H9 (cell line): ENCODE measurements at regions not wholly inside any gene's neighbourhood (a gene's known extent, or its start where the extent isn't known, plus 50 kb on each side); places are given as distances from the start of the nearest gene placed in this dataset.

Experiments
- DNase-seq: peaks from one replicate; pipeline ENCODE4 v3.0.0-alpha.2; 2017
- H2AFZ ChIP-seq: one replicate; pipeline ENCODE4 v1.6.1; 2013; ENCODE audit warnings: mild to moderate bottlenecking, low read length, control low read depth, moderate library complexity
- H2AK5ac ChIP-seq: 2 replicates; pipeline ENCODE4 v1.6.1; 2013; ENCODE audit warnings: low read length, control low read depth, mixed read lengths; ENCODE audit not compliant: insufficient read length
- H2BK120ac ChIP-seq: one replicate; pipeline ENCODE4 v1.6.1; 2013; ENCODE audit warnings: low read depth, mild to moderate bottlenecking, low read length, control low read depth, inconsistent platforms; ENCODE audit not compliant: poor library complexity, severe bottlenecking
- H2BK12ac ChIP-seq: 2 replicates; pipeline ENCODE4 v1.6.1; 2013; ENCODE audit warnings: low read length, control low read depth, mixed read lengths, low read depth; ENCODE audit not compliant: insufficient read length
- H2BK15ac ChIP-seq: 2 replicates; pipeline ENCODE4 v1.6.1; 2013; ENCODE audit warnings: low read depth, low read length, control low read depth
- H2BK20ac ChIP-seq: one replicate; pipeline ENCODE4 v1.6.1; 2013; ENCODE audit warnings: low read depth, mild to moderate bottlenecking, low read length, control low read depth, inconsistent platforms; ENCODE audit not compliant: poor library complexity, severe bottlenecking
- H2BK5ac ChIP-seq: 2 replicates; pipeline ENCODE4 v1.6.1; 2013; ENCODE audit warnings: low read length, control low read depth, mixed read lengths; ENCODE audit not compliant: insufficient read length
- H3K14ac ChIP-seq: 2 replicates; pipeline ENCODE4 v1.6.1; 2013; ENCODE audit warnings: low read length, control low read depth; ENCODE audit not compliant: insufficient read depth
- H3K18ac ChIP-seq: 2 replicates; pipeline ENCODE4 v1.6.1; 2013; ENCODE audit warnings: low read depth, mild to moderate bottlenecking, mixed read lengths, low read length, control low read depth; ENCODE audit not compliant: insufficient read length
- H3K23ac ChIP-seq: 2 replicates; pipeline ENCODE4 v1.6.1; 2013; ENCODE audit warnings: low read length, control low read depth, mixed read lengths, low read depth; ENCODE audit not compliant: insufficient read length
- H3K23me2 ChIP-seq: 2 replicates; pipeline ENCODE4 v1.6.1; 2013; ENCODE audit warnings: low read depth, mild to moderate bottlenecking, mixed read lengths, low read length, control low read depth; ENCODE audit not compliant: insufficient read length, poor library complexity, severe bottlenecking
- H3K27ac ChIP-seq: 2 replicates; pipeline ENCODE4 v1.5.1; 2013; ENCODE audit warnings: low read length, control low read depth, mixed read lengths, low read depth; ENCODE audit not compliant: insufficient read length
- H3K27me3 ChIP-seq: 2 replicates; pipeline ENCODE4 v1.6.1; 2013; ENCODE audit warnings: low read length, control low read depth, inconsistent platforms; ENCODE audit not compliant: insufficient read depth
- H3K4ac ChIP-seq: 2 replicates; pipeline ENCODE4 v1.6.1; 2013; ENCODE audit warnings: low read depth, mild to moderate bottlenecking, control low read depth, inconsistent platforms, low read length, moderate library complexity
- H3K4me1 ChIP-seq: 2 replicates; pipeline ENCODE4 v1.6.1; 2013; ENCODE audit warnings: low read length, control low read depth, inconsistent platforms; ENCODE audit not compliant: insufficient read depth
- H3K4me2 ChIP-seq: 2 replicates; pipeline ENCODE4 v1.6.1; 2013; ENCODE audit warnings: low read length, control low read depth, mixed read lengths; ENCODE audit not compliant: insufficient read length, insufficient read depth
- H3K56ac ChIP-seq: 2 replicates; pipeline ENCODE4 v1.6.1; 2013; ENCODE audit warnings: low read depth, mild to moderate bottlenecking, mixed read lengths, low read length, control low read depth; ENCODE audit not compliant: insufficient read length
- H3K79me1 ChIP-seq: 2 replicates; pipeline ENCODE4 v1.6.1; 2013; ENCODE audit warnings: low read depth, mild to moderate bottlenecking, moderate library complexity, low read length, control low read depth, inconsistent platforms; ENCODE audit not compliant: insufficient read depth, poor library complexity, severe bottlenecking
- H3K79me2 ChIP-seq: 2 replicates; pipeline ENCODE4 v1.6.1; 2013; ENCODE audit warnings: low read length, control low read depth, inconsistent platforms; ENCODE audit not compliant: insufficient read depth
- H3K9ac ChIP-seq: 2 replicates; pipeline ENCODE4 v1.6.1; 2013; ENCODE audit warnings: low read length, control low read depth, mixed read lengths; ENCODE audit not compliant: insufficient read length; ENCODE audit errors: extremely low read depth
- H3K9me3 ChIP-seq: one replicate; pipeline ENCODE4 v1.6.1; 2013; ENCODE audit warnings: low read depth, low read length, inconsistent platforms; ENCODE audit not compliant: control insufficient read depth
- H3T11ph ChIP-seq: one replicate; pipeline ENCODE4 v1.6.1; 2013; ENCODE audit warnings: mild to moderate bottlenecking, low read length, control low read depth, inconsistent platforms
- H4K20me1 ChIP-seq: one replicate; pipeline ENCODE4 v1.6.1; 2013; ENCODE audit not compliant: control insufficient read depth, insufficient read length, insufficient read depth
- H4K5ac ChIP-seq: 2 replicates; pipeline ENCODE4 v1.6.1; 2013; ENCODE audit warnings: low read depth, mild to moderate bottlenecking, mixed read lengths, low read length, control low read depth; ENCODE audit not compliant: insufficient read length
- H4K8ac ChIP-seq: replicated peaks from 2 replicates; pipeline ENCODE4 v1.6.1; 2013; ENCODE audit warnings: low read length, control low read depth, mixed read lengths, low read depth; ENCODE audit not compliant: insufficient read length
- H4K91ac ChIP-seq: 2 replicates; pipeline ENCODE4 v1.6.1; 2013; ENCODE audit warnings: low read depth, mild to moderate bottlenecking, moderate library complexity, mixed read lengths, low read length, control low read depth; ENCODE audit not compliant: insufficient read length
- H3K27ac Mint-ChIP-seq, 3 experiments: 2 replicates in 2 of 3; 3 replicates in 1 of 3; pipeline ENCODE4 v1.8.0; 2020 to 2021; ENCODE audit warnings: mixed read lengths in 3 of 3, mild to moderate bottlenecking in 1 of 3, moderate library complexity in 1 of 3
- H3K27me3 Mint-ChIP-seq: 2 replicates; pipeline ENCODE4 v1.8.0; 2021; ENCODE audit warnings: low read depth, mild to moderate bottlenecking, moderate library complexity, mixed read lengths
- H3K36me3 Mint-ChIP-seq, 3 experiments: 2 replicates in 2 of 3; 3 replicates in 1 of 3; pipeline ENCODE4 v1.8.0; 2020 to 2021; ENCODE audit warnings: low read depth in 3 of 3, mixed read lengths in 3 of 3; ENCODE audit not compliant: insufficient read depth in 1 of 3
- H3K4me1 Mint-ChIP-seq, 2 experiments: 2 replicates each; pipeline ENCODE4 v1.8.0; 2020; ENCODE audit warnings: mixed read lengths in 2 of 2
- H3K4me3 Mint-ChIP-seq, 2 experiments: 2 replicates in 1 of 2; 3 replicates in 1 of 2; pipeline ENCODE4 v1.8.0; 2020 to 2021; ENCODE audit warnings: mild to moderate bottlenecking in 2 of 2, mixed read lengths in 2 of 2, moderate library complexity in 1 of 2
- H3K9me3 Mint-ChIP-seq, 2 experiments: 2 replicates in 1 of 2; 3 replicates in 1 of 2; pipeline ENCODE4 v1.8.0; 2020; ENCODE audit warnings: mild to moderate bottlenecking in 2 of 2, mixed read lengths in 2 of 2, moderate library complexity in 1 of 2
- CTCF ChIP-seq: fragments of 200-600 bp; sonication (generic); conservative IDR thresholded peaks from 3 replicates; pipeline ENCODE4 v1.8.0; 2021; ENCODE audit warnings: antibody characterized with exemption, mild to moderate bottlenecking
- WGBS: extraction: QIAGEN DNeasy Blood & Tissue Kit; methylation state at CpG from one replicate; pipeline ENCODE4 v1.1.7; 2013; ENCODE audit warnings: missing lambda C conversion rate, low lambda C conversion rate, mixed read lengths; ENCODE audit not compliant: insufficient read length; ENCODE audit errors: extremely low coverage; 5-methylcytosine and 5-hydroxymethylcytosine counted together

- no peaks in the 10 kb centered on the region for H3K9me3 ChIP-seq
- no peak overlapping the region for H4K91ac ChIP-seq
- no peak overlapping the region for H4K5ac ChIP-seq
- no peaks in the 10 kb centered on the region for H3K79me1 ChIP-seq
- H3K4ac ChIP-seq, result no peak overlapping the region
- Mint-ChIP-seq H3K27me3 (no peaks in the 10 kb centered on the region), H3K4me3 (no peak overlapping the region), H3K27ac (no peak overlapping the region), H3K9me3 (no peaks in the 10 kb centered on the region), H3K36me3 (no peaks in the 10 kb centered on the region), H3K4me1 (peaks cover 4 to 5% of the 10 kb centered on the region in 2 experiments)
- no peak for TF ChIP-seq CTCF
- WGBS, result no CpG with 5 or more reads among the region's 1 CpG
- no peaks in the 10 kb centered on the region for H3K4me1 ChIP-seq
- no peak for DNase-seq
- no peak overlapping the region for H3K23ac ChIP-seq
- no peak overlapping the region for H3K27ac ChIP-seq
- no peak overlapping the region for H3K14ac ChIP-seq
- H2AFZ ChIP-seq, result no peak overlapping the region
- H3K4me2 ChIP-seq, result no peak overlapping the region
- no peak overlapping the region for H4K8ac ChIP-seq
- H2BK12ac ChIP-seq, result no peak overlapping the region
- no peak overlapping the region for H3K56ac ChIP-seq
- no peak overlapping the region for H3K9ac ChIP-seq
- H3K27me3 ChIP-seq, result no peaks in the 10 kb centered on the region
- H2BK5ac ChIP-seq, result no peak overlapping the region
- no peak overlapping the region for H2BK15ac ChIP-seq
- H4K20me1 ChIP-seq, result no peaks in the 10 kb centered on the region
- H2BK20ac ChIP-seq, result no peak overlapping the region
- H2BK120ac ChIP-seq, result no peak overlapping the region
- H2AK5ac ChIP-seq, result no peak overlapping the region
- H3K18ac ChIP-seq, result no peak overlapping the region
- no peaks in the 10 kb centered on the region for H3K79me2 ChIP-seq
- no peak overlapping the region for H3T11ph ChIP-seq
- H3K23me2 ChIP-seq, result no peaks in the 10 kb centered on the region
Observed at GRCh38 chr6:156627524-156627923, 149.7 kb upstream of the ARID1B start.
